Panc1 (cell line): ENCODE measurements at regions not wholly inside any gene's neighbourhood (a gene's known extent, or its start where the extent isn't known, plus 50 kb on each side); places are given as distances from the start of the nearest gene placed in this dataset.

Experiments used
- ATAC-seq: fragments of 200-7000 bp; cut with Tn5 transposase; 2 replicates; pipeline ENCODE4 v1.9.1; 2020; ENCODE audit warnings: mild to moderate bottlenecking, moderate library complexity
- BruUV-seq: library from RNA; stranded (reverse); fragments of 400-500 nt; replicated peaks from 2 replicates; lab custom pipeline; 2021; lab: Mats Ljungman, UMichigan
- CTCF ChIA-PET: fragments of 300-600 bp; sonication (Branson Sonifier 250); formaldehyde crosslinking; loops from one replicate; lab custom pipeline; 2022; ENCODE audit warnings: antibody characterized with exemption; lab: Charles Lee
- POLR2A ChIA-PET: fragments of 300-600 bp; sonication (Branson Sonifier 250); formaldehyde crosslinking; loops from one replicate; lab custom pipeline; 2022; ENCODE audit warnings: antibody characterized with exemption; lab: Charles Lee
- DNase-seq: peaks from one replicate; pipeline ENCODE4 v3.0.0-alpha.2; 2010; ENCODE audit warnings: low read depth, low spot score
- H3K27ac ChIP-seq: 2 replicates; pipeline ENCODE4 v1.5.1; 2011; ENCODE audit warnings: mild to moderate bottlenecking, low read length, inconsistent platforms
- H3K27me3 ChIP-seq: fragments of 200-500 bp; sonication (Bioruptor generic); 2 replicates; pipeline ENCODE4 v1.6.0; 2014; ENCODE audit warnings: low read length, inconsistent platforms; ENCODE audit not compliant: control insufficient read depth, insufficient read depth
- H3K36me3 ChIP-seq: fragments of 200-500 bp; sonication (Bioruptor generic); 2 replicates; pipeline ENCODE4 v1.5.1; 2014; ENCODE audit warnings: inconsistent platforms, mild to moderate bottlenecking, low read length, moderate library complexity; ENCODE audit not compliant: control insufficient read depth, insufficient read depth
- H3K4me1 ChIP-seq: 2 replicates; pipeline ENCODE4 v1.5.1; 2011; ENCODE audit warnings: inconsistent platforms, mild to moderate bottlenecking, low read length, moderate library complexity; ENCODE audit not compliant: control insufficient read depth, insufficient read depth
- H3K4me3 ChIP-seq, 2 experiments: 2 replicates each; pipeline ENCODE4 v1.5.1; 2011 to 2012; ENCODE audit warnings: low read depth in 2 of 2, low read length in 2 of 2, mild to moderate bottlenecking in 2 of 2, inconsistent platforms in 1 of 2, moderate library complexity in 1 of 2
- H3K9me3 ChIP-seq: fragments of 200-500 bp; sonication (Bioruptor generic); 2 replicates; pipeline ENCODE4 v1.5.1; 2014; ENCODE audit warnings: low read depth, mild to moderate bottlenecking, inconsistent platforms, low read length, moderate library complexity; ENCODE audit not compliant: control insufficient read depth, insufficient read depth
- CTCF ChIP-seq: fragments of 450-650 bp; IDR thresholded peaks from 2 replicates; pipeline ENCODE4 v1.5.1; 2017; ENCODE audit warnings: mild to moderate bottlenecking
- POLR2AphosphoS5 ChIP-seq: IDR thresholded peaks from 2 replicates; pipeline ENCODE4 v1.6.1; 2012; ENCODE audit warnings: mild to moderate bottlenecking, low read depth, low read length, moderate library complexity
- SIN3A ChIP-seq: IDR thresholded peaks from 2 replicates; pipeline ENCODE4 v1.6.1; 2012; ENCODE audit warnings: low read depth, mild to moderate bottlenecking, low read length, moderate library complexity, borderline replicate concordance; ENCODE audit not compliant: insufficient read depth
- TCF7L2 ChIP-seq: IDR thresholded peaks from 2 replicates; pipeline ENCODE4 v1.6.1; 2011; ENCODE audit warnings: mild to moderate bottlenecking, low read depth, low read length, inconsistent platforms
- in situ Hi-C: cut with HindIII; loops from 2 replicates; pipeline ENCODE4 v1.10.0; 2016; ENCODE audit warnings: low sequenced_read_pairs, low pct_unique_long_range_greater_than_20kb
- intact Hi-C: fragments of 100-400 bp; cut with micrococcal nuclease; formaldehyde crosslinking; loops from one replicate; pipeline ENCODE4 v1.10.0; 2022; ENCODE audit not compliant: unreplicated experiment
- TF ChIP-seq, protein P1 (sequence below), 2 experiments: IDR thresholded peaks; 2 replicates each; pipeline ENCODE4 v1.6.1; 2011 to 2012; ENCODE audit warnings: low read depth in 2 of 2, control low read depth in 1 of 2, low read length in 1 of 2, mild to moderate bottlenecking in 1 of 2, moderate library complexity in 1 of 2; ENCODE audit not compliant: insufficient read depth in 1 of 2

GRCh38 chr11:87819151-87819550 lies 356.1 kb downstream of the RAB38 start:
- CTCF ChIA-PET: no interaction called here
- no peak overlapping the region for H3K4me3 ChIP-seq
- no TSS peak for BruUV-seq
- H3K27me3 ChIP-seq: no peaks in the 10 kb centered on the region
- in situ Hi-C loops (no loop called here), intact Hi-C loops (no loop called here)
- H3K4me1 ChIP-seq: no peaks in the 10 kb centered on the region
- DNase-seq (no peak), ATAC-seq (no peak)
- no peak for TF ChIP-seq CTCF
- no peak for TF ChIP-seq POLR2AphosphoS5
- TF ChIP-seq TCF7L2: no peak
- TF ChIP-seq, protein P1, sequence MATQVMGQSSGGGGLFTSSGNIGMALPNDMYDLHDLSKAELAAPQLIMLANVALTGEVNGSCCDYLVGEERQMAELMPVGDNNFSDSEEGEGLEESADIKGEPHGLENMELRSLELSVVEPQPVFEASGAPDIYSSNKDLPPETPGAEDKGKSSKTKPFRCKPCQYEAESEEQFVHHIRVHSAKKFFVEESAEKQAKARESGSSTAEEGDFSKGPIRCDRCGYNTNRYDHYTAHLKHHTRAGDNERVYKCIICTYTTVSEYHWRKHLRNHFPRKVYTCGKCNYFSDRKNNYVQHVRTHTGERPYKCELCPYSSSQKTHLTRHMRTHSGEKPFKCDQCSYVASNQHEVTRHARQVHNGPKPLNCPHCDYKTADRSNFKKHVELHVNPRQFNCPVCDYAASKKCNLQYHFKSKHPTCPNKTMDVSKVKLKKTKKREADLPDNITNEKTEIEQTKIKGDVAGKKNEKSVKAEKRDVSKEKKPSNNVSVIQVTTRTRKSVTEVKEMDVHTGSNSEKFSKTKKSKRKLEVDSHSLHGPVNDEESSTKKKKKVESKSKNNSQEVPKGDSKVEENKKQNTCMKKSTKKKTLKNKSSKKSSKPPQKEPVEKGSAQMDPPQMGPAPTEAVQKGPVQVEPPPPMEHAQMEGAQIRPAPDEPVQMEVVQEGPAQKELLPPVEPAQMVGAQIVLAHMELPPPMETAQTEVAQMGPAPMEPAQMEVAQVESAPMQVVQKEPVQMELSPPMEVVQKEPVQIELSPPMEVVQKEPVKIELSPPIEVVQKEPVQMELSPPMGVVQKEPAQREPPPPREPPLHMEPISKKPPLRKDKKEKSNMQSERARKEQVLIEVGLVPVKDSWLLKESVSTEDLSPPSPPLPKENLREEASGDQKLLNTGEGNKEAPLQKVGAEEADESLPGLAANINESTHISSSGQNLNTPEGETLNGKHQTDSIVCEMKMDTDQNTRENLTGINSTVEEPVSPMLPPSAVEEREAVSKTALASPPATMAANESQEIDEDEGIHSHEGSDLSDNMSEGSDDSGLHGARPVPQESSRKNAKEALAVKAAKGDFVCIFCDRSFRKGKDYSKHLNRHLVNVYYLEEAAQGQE (IDR thresholded peaks at IDR 0.05; ENCODE audit: insufficient read depth in 1 of 2, low read depth in 2 of 2, low read length in 1 of 2): no peak
- no peak for TF ChIP-seq SIN3A
- H3K36me3 ChIP-seq: no peaks in the 10 kb centered on the region
- no peaks in the 10 kb centered on the region; the same call in 1 of the 2 replicates for H3K9me3 ChIP-seq
- POLR2A ChIA-PET: no interaction called here
- no peak overlapping the region for H3K27ac ChIP-seq

DNA sequence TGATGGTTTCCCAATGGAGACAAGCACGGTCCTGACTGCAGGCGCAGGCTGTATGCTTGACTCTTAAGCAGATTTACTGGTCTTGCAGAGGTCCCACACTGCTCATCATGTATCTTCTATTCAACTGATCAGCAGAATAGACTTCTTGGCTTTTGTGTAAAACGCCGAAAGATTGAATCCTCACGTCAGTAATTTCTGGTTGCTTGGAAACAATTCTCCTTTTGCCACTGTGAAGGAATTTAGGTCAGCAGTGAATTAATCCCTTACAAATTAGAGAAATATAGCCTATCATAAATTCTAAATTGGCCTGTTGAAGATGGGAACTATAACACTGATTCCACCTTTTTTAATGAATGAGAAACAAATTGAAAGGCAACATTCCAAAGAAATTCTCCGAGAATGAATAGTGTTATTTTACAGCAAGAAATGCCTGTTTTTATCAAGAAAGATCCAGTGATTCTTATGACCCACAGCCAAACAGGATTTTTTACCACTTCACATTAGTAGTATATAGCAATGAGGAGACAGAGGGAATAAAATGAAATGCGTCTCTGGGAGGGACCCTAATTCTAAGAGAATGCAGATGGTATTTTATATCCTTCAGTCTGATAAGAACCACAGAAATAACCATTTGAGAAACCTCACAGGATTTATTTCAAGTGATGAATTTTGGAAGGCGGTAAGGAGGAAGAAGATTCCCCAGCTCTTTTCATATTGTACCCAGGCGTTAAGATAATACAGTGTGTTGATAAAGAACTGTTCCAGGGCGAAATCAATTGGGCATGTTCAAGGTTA lies 362.5 kb downstream of the RAB38 start:
- ATAC-seq: no peak
- H3K27ac ChIP-seq: no peak overlapping the region
- no peaks in the 10 kb centered on the region; the same call in 1 of the 2 replicates for H3K9me3 ChIP-seq
- intact Hi-C loops (no loop called here), in situ Hi-C loops (no loop called here)
- no peak for DNase-seq
- POLR2A ChIA-PET: no interaction called here
- BruUV-seq: no TSS peak
- CTCF ChIA-PET: interaction anchor here (0.5 kb wide), 1 partner anchor 1304 kb away, joined by 4 read pairs; no protein-coding TSS in a partner anchor
- TF ChIP-seq POLR2AphosphoS5 (no peak), CTCF (no peak), TCF7L2 (no peak), SIN3A (no peak)
- TF ChIP-seq, protein P1 (IDR thresholded peaks at IDR 0.05; ENCODE audit: insufficient read depth in 1 of 2, low read depth in 2 of 2, low read length in 1 of 2): no peak
- no peaks in the 10 kb centered on the region for H3K36me3 ChIP-seq
- H3K4me1 ChIP-seq: no peaks in the 10 kb centered on the region
- H3K27me3 ChIP-seq: no peaks in the 10 kb centered on the region
- no peak overlapping the region for H3K4me3 ChIP-seq
